Fibroblast of lung (primary cell): ENCODE measurements at regions not wholly inside any gene's neighbourhood (a gene's known extent, or its start where the extent isn't known, plus 50 kb on each side); places are given as distances from the start of the nearest gene placed in this dataset.

Source experiments
- DNase-seq, 2 donors: peaks; one replicate each; pipeline versions ENCODE4 v3.0.0 to v3.0.0-alpha.2; 2010; ENCODE audit warnings: low read depth in 2 of 2
- H2AFZ ChIP-seq: 2 replicates; pipeline ENCODE4 v1.5.1; 2012; ENCODE audit warnings: low read length, control low read depth, inconsistent platforms
- H3K27ac ChIP-seq: 2 replicates; pipeline ENCODE4 v1.5.1; 2011; ENCODE audit warnings: low read length, control low read depth; ENCODE audit not compliant: insufficient read depth
- H3K27me3 ChIP-seq: 2 replicates; pipeline ENCODE4 v1.5.1; 2011; ENCODE audit warnings: mild to moderate bottlenecking, low read length; ENCODE audit not compliant: control insufficient read depth, insufficient read depth
- H3K36me3 ChIP-seq: 2 replicates; pipeline ENCODE4 v1.5.1; 2011; ENCODE audit warnings: low read length; ENCODE audit not compliant: control insufficient read depth, insufficient read depth
- H3K4me1 ChIP-seq: 2 replicates; pipeline ENCODE4 v1.5.1; 2011; ENCODE audit warnings: low read length; ENCODE audit not compliant: control insufficient read depth, insufficient read depth; ENCODE audit errors: extremely low read depth
- H3K4me2 ChIP-seq: 2 replicates; pipeline ENCODE4 v1.5.1; 2011; ENCODE audit warnings: low read length, control low read depth; ENCODE audit not compliant: insufficient read depth; ENCODE audit errors: extremely low read depth
- H3K4me3 ChIP-seq, 4 experiments: fragments of 200-600 bp in 1 of 4; sonication (generic) in 1 of 4; replicated peaks in 1 of 4; 2 replicates each; pipeline ENCODE4 v1.5.1; 2011 to 2016; ENCODE audit warnings: low read length in 4 of 4, low read depth in 3 of 4, mild to moderate bottlenecking in 3 of 4, control low read depth in 2 of 4, inconsistent platforms in 1 of 4, mixed read lengths in 1 of 4; ENCODE audit not compliant: insufficient read depth in 1 of 4; ENCODE audit errors: control extremely low read depth in 1 of 4
- H3K79me2 ChIP-seq: 2 replicates; pipeline ENCODE4 v1.5.1; 2012; ENCODE audit warnings: mild to moderate bottlenecking, low read length, inconsistent platforms; ENCODE audit not compliant: control insufficient read depth, insufficient read depth
- H3K9ac ChIP-seq: 2 replicates; pipeline ENCODE4 v1.5.1; 2011; ENCODE audit warnings: mild to moderate bottlenecking, low read length, control low read depth; ENCODE audit not compliant: insufficient read depth
- H3K9me3 ChIP-seq: 2 replicates; pipeline ENCODE4 v1.5.1; 2012; ENCODE audit warnings: low read depth, low read length; ENCODE audit not compliant: control insufficient read depth, insufficient read depth
- H4K20me1 ChIP-seq: 2 replicates; pipeline ENCODE4 v1.5.1; 2011; ENCODE audit warnings: low read length; ENCODE audit not compliant: control insufficient read depth, insufficient read depth; ENCODE audit errors: extremely low read depth
- CTCF ChIP-seq, 2 donors: IDR thresholded peaks in 1 of 2; conservative IDR thresholded peaks in 1 of 2; 1 replicate in 1 of 2; 2 replicates in 1 of 2; pipeline ENCODE4 v1.5.1; 2011 to 2012; ENCODE audit warnings: low read length in 2 of 2, control low read depth in 1 of 2, inconsistent platforms in 1 of 2, low read depth in 1 of 2, mild to moderate bottlenecking in 1 of 2
- EZH2 ChIP-seq: IDR thresholded peaks from 2 replicates; pipeline ENCODE4 v1.5.1; 2012; ENCODE audit warnings: low read length, control low read depth, mild to moderate bottlenecking; ENCODE audit errors: missing control alignments

- H3K36me3 ChIP-seq: no peaks in the 10 kb centered on the region
- no peaks in the 10 kb centered on the region for H3K4me1 ChIP-seq
- no peak for DNase-seq
- TF ChIP-seq EZH2 (no peak), CTCF (conservative IDR thresholded peaks at IDR 0.05 in 1 of 2, IDR thresholded peaks at IDR 0.05 in 1 of 2; ENCODE audit: low read depth in 1 of 2, low read length in 2 of 2) (no peak)
- H3K27me3 ChIP-seq: no peaks in the 10 kb centered on the region
- H3K9ac ChIP-seq: no peak overlapping the region
- no peaks in the 10 kb centered on the region for H4K20me1 ChIP-seq
- H3K4me2 ChIP-seq: no peak overlapping the region
- no peaks in the 10 kb centered on the region for H3K9me3 ChIP-seq
- H3K4me3 ChIP-seq: no peak overlapping the region
- H2AFZ ChIP-seq: no peak overlapping the region
- no peak overlapping the region for H3K27ac ChIP-seq
- no peaks in the 10 kb centered on the region for H3K79me2 ChIP-seq
Observed at GRCh38 chr2:8230466-8230865, 451.4 kb upstream of the ID2 start.

- Histone ChIP-seq H3K27ac (no peak overlapping the region), H3K9ac (no peak overlapping the region), H3K4me2 (no peak overlapping the region), H3K4me1 (no peaks in the 10 kb centered on the region), H3K4me3 (no peak overlapping the region), H4K20me1 (no peaks in the 10 kb centered on the region), H3K9me3 (no peaks in the 10 kb centered on the region), H3K79me2 (no peaks in the 10 kb centered on the region), H3K36me3 (no peaks in the 10 kb centered on the region), H2AFZ (no peak overlapping the region), H3K27me3 (no peaks in the 10 kb centered on the region)
- DNase-seq: no peak
- TF ChIP-seq EZH2: no peak
- no peak for TF ChIP-seq CTCF (conservative IDR thresholded peaks at IDR 0.05 in 1 of 2, IDR thresholded peaks at IDR 0.05 in 1 of 2; ENCODE audit: low read depth in 1 of 2, low read length in 2 of 2)
Observed at GRCh38 chr2:8231902-8232301, 450.0 kb upstream of the ID2 start.

- H3K27me3 ChIP-seq: no peaks in the 10 kb centered on the region
- no peaks in the 10 kb centered on the region for H3K9me3 ChIP-seq
- no peak for TF ChIP-seq EZH2
- TF ChIP-seq CTCF (conservative IDR thresholded peaks at IDR 0.05 in 1 of 2, IDR thresholded peaks at IDR 0.05 in 1 of 2; ENCODE audit: low read depth in 1 of 2, low read length in 2 of 2): no peak
- DNase-seq: no peak
- no peaks in the 10 kb centered on the region for H4K20me1 ChIP-seq
- no peak overlapping the region for H3K4me2 ChIP-seq
- no peak overlapping the region for H3K4me3 ChIP-seq
- H3K9ac ChIP-seq: no peak overlapping the region
- H2AFZ ChIP-seq: no peak overlapping the region
- no peaks in the 10 kb centered on the region for H3K36me3 ChIP-seq
- H3K27ac ChIP-seq: no peak overlapping the region
- no peaks in the 10 kb centered on the region for H3K79me2 ChIP-seq
- no peaks in the 10 kb centered on the region for H3K4me1 ChIP-seq
Observed at GRCh38 chr2:8232871-8233270, 449.0 kb upstream of the ID2 start.
